HG03139 (cell line): ENCODE measurements at regions not wholly inside any gene's neighbourhood (a gene's known extent, or its start where the extent isn't known, plus 50 kb on each side); places are given as distances from the start of the nearest gene placed in this dataset.
"Not testable (repeated sequence)": the region's sequence is repeated elsewhere in the genome, so short reads cannot be mapped to it uniquely, and the experiment has no call there.

Experiments used
- ATAC-seq: cut with Tn5 transposase; IDR thresholded peaks from one replicate; pipeline ENCODE4 v1.9.1; 2021; ENCODE audit not compliant: unreplicated experiment

DNA sequence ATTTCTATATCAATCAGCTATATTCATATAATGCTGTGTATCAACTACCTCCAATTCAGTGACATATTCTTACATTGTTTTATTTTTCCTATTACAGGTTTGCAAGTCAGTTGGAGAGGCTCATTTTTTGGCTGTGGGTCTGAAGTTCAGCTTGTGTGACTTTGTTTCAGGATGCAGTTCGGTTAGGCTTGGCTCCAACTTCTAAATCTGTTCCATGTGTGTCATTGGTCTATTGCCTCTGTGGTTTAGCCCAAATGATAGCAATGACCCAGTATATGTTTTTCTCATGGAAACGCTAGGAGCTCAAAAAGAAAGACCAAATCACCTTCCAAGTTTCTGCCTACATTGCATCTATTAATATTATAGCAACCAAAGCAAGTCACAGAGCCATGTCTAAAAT lies 848.6 kb upstream of the LRFN5 start:
- ATAC-seq = no peak

GRCh38 chr14:40757376-40757950 lies 849.2 kb upstream of the LRFN5 start:
- no peak for ATAC-seq

GRCh38 chr14:40733206-40733605 lies 873.5 kb upstream of the LRFN5 start:
- ATAC-seq = no peak

DNA sequence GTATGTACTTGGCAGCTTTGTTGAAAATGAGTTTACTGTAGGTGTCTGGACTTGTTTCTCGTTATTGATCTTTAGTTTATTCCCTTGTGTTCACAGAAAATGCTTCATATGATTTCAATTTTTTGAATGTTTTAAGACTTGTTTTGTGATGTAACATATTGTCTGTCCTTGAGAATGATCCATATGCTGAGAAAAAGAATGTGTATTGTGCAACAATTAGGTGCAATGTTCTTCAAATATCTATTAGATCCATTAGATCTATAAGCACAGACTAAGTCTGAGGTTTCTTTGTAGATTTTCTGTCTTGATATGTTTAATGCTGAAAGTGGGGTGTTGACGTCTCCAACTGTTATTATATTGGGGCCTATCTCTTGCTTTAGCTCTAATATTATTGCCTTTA lies 879.6 kb upstream of the LRFN5 start:
- no peak for ATAC-seq

DNA sequence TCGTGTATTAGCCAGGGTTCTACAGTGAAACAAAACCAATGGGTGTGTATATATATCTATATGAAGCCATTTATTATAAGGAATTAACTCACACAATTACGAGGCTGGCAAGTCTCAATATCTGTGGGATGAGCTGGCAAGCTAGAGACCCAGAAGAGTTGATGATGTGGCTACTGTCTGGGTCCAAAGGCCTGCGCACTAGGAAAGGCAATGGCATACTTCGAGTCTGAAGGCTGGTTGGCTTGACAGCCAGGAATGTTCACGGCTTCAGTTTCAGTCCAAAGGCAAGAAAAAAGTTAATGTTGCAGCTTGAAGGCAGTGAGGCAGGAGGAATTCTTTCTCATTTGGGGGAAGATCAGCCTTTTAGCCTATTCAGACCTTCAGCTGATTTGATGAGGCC lies 893.3 kb upstream of the LRFN5 start:
- no peak for ATAC-seq

GRCh38 chr14:40697231-40697630 lies 909.4 kb upstream of the LRFN5 start:
- ATAC-seq = no peak

DNA sequence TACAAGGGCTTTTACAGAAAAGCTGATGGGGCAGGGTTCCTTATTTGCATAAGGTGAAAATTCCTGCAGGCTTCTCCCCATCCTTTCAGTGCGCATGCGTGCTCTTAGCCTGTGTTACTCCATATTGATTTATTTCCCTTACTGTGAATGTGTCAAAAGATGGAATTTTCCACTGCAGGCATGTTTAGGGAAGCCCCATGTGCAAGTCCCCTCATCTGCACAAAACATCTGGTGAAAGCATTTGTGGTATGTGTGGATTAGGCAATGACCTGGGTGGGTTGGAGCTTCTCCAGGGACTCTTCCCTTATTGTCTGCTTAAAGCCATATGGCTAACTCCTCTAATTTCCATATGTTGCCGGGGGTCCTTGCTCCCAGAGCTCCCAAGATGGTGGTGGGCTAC lies 912.7 kb upstream of the LRFN5 start:
- no peak for ATAC-seq

GRCh38 chr14:40691066-40691465 lies 915.6 kb upstream of the LRFN5 start:
- ATAC-seq = no peak

- ATAC-seq = no peak
Measured at GRCh38 chr14:40685764-40686163, 920.9 kb upstream of the LRFN5 start.

DNA sequence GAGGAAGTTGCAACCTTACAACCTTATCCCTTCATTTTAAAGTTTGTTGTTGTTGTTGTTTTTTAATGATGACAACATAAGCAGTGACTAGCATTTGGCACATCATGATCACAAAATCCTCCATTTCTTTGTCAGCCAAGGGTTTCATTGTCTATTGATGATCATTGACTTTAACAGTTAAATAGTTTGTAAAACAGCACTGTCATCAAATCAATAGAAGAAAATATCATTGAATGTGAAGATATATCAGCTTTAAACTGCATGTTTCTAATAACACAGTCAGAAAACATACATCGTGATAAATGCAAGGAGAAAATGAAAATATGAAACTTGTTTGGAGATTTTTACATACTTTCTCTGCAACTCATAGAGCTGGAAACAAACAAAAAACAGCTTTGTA lies 922.3 kb upstream of the LRFN5 start:
- no peak for ATAC-seq

DNA sequence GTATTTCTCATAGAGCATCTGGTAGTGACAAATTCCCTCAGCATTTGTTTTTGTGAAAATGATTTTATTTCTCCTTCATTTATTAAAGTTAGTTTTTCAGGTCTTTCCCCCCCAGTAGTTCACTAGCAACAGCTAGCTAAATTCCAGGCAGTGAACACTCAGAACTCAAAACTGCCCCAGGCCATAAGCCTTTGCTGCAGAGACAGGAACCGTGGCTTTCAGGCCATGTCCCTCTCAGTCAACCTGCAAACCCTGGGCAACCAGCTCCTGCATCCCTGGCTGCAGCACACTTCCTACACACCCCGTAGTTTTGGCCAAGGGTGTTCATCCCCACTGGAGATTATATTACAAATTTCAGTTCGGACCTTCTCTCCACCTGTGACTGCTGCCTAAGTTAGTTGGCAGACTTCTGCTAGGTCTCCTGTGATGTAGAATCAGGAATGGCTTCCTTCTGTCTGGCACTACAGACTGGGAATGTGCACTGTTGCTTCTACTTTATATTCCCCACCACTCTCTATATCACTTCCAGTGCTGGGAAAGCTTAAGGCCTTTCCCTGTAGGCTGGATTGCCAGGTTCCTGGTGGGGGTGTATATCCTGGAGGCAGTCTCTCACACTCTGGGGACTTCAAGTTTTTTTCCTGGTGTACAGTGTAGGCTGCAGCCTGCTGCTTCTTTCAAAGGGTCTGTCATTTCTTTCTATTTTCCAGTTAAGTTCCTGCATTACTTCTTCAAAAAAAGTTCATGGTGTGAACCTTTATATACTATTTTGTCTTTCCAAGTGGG lies 924.4 kb upstream of the LRFN5 start:
- ATAC-seq = no peak

- no peak for ATAC-seq
Measured at GRCh38 chr14:40679256-40679655, 927.4 kb upstream of the LRFN5 start.

- not testable (repeated sequence) for ATAC-seq
Measured at GRCh38 chr14:40677206-40677605, 929.5 kb upstream of the LRFN5 start.

DNA sequence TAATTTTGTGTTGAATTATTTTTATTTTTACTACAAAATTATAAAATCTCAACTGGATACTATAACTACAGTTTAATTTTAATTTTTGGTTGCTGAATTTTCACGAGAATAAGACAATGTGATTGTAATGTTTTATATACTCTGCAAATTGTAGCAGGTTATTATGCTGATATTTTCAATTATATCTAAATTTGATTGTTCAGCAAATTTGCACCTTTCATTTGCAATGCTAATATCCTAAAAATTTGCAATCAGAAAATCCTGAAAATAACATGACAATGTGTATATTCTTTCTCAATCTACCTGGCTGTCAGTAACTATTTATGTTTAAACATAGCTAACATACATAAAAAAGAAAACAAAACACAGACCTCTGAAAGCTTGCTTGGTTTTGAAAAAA lies 932.2 kb upstream of the LRFN5 start:
- no peak for ATAC-seq

DNA sequence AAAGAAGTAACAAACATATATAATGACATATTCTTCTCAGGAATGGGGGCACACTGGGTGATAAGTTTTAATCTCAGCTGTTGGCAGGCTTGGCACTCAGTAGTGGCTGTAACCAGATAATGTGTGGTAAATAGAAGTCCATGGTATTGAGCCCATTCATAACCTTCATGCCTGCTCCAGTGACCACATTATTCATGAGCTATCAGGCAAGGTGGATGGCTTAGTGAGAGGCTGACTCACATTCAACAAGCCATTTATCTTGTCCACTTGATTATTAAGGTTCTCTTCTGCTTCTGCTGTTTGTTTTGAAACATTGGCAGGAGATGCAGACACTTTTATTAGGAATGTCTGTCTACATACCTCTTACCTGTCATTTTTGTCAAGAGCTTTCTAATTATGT lies 950.4 kb upstream of the LRFN5 start:
- no peak for ATAC-seq

DNA sequence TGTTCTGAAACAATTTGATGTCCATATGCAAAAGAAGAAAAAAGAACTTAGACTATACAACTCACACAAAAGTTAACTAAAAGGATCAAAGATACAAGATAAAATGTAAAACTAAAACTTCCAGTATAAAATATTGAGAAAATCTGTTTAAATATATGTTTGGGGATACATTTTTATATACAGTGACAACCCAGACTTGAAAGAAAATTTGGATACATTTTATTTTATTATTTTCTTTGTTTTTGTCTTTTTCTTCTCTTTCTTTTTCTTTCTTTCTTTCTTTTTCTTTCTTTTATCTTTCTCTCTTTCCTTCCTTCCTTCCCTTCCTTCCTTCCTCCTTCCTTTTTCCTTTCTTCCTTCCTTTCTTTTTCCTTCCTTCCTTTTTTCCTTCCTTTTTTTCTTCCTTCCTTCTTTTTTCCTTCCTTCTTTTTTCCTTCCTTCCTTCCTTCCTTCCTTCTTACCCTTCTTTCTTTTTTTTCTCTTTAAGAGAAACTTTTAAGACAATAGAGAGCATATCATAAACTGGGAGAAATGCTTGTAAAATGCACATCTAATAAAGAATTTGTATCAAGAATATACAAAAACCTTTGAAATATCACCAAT lies 954.5 kb upstream of the LRFN5 start:
- no peak for ATAC-seq

DNA sequence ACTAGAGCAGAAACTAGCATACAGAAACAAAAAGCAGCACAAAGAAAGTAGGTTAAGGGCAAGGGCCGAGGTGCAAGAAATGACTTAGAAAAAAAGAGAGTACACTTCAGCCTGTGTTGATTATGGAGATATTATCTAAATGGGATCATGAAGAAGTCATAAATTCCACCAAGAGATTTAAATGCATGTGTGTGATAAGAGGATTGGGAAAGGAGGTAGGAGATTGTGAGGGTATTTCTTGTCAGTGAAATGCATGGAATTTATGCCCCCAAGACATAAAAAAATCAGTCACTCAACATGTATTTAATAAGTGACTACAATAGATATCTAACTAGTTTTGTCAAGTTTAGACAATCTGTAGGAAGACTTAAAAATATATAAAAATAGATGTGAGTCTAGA lies 976.2 kb upstream of the LRFN5 start:
- ATAC-seq = no peak

DNA sequence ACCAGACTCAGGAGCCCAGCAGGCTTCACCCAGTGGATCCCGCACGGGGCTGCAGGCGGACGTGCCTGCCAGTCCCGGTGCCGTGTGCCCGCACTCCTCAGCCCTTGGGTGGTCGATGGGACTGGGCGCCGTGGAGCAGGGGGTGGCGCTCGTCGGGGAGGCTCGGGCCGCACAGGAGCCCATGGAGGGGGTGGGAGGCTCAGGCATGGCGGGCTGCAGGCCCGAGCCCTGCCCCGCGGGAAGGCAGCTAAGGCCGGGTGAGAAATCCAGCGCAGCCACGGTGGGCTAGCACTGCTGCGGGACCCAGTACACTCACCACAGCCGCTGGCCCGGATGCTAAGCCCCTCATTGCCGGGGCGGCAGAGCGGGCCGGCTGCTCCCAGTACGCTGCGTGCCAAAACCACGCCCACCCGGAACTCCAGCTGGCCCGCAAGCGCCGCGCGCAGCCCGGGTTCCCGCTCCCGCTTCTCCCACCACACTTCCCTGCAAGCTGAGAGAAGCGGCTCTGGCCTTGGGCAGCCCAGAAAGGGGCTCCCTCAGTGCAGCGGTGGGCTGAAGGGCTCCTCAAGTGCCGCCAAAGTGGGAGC lies 977.0 kb upstream of the LRFN5 start:
- ATAC-seq = not testable (repeated sequence)

GRCh38 chr14:40629144-40629543 lies 977.5 kb upstream of the LRFN5 start:
- no peak for ATAC-seq

DNA sequence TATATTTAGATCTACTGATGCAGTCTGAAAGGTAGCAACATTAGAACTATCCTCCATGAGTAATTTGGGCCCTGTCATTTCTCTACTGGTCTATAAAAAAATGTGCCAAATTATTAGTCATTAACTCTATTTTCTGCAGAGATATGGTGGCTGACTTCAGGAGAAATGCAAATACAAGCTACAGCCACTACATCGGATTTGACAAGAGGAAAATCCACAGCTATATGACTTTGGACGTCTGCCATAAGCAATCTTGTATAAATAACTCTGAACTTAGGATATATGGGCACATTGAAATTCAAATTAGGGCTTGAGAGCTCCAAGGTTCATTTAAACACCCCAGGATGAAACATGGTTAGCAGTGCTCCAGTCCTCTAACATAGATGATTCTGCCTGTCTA lies 983.0 kb upstream of the LRFN5 start:
- no peak for ATAC-seq

DNA sequence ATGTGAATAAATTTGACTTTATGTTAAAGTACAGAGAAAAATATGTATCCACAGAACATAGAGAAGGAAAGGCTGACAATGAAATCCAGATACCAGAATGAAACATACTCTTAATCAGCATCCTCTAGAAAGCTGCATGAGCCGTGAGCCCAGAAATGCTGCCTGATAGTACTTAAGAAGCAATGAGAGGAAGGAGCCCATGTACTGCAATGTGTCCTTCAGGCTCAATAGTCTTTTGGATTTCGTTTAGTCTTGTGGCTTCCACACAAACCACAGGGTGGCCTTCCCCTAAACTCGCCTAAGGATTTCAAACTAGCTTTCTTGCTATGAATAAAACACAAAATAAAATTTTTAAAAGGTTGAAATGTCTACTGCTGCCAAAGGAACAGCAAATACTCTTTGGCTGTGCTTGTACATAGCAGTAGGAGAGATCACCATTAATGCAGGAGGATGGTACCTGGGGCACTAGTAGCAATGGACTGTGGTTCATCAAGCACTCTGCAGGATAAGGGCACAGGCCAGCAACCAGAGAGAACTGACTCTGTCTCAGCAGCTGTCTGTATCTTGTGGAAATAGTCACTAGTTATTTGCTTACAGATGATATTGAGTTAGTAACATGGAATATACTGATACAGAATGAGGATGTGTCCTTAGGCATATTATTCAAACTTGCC lies 988.3 kb upstream of the LRFN5 start:
- ATAC-seq = no peak

DNA sequence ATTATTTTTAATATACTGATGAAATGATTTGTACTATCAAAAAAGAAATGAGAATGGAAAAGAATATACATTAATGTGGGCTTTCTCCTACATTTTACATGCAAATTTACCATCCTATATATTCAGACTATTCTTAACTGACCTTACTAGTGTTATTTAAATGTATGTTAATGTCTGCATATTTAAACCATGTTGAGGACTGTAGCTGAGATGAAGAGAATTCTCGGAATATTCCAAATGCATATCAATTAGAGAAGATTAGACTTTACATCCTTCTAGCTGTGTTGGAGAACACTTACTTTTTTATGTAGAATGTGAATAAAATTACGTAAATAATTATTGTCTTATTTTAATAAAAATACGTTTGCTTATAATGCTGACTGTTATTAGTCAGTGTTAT lies 990.1 kb upstream of the LRFN5 start:
- no peak for ATAC-seq
